ENCODE measurements at regions not wholly inside any gene's neighbourhood (a gene's known extent, or its start where the extent isn't known, plus 50 kb on each side); places are given as distances from the start of the nearest gene placed in this dataset.

GRCh38 chr1:216902669-216903381 lies 179.6 kb upstream of the ESRRG start:
- peak; percentile 60 for ATAC-seq
- TF ChIP-seq ARNTL (CRISPR knock-in tag; IDR thresholded peaks at IDR 0.05; ENCODE audit: borderline replicate concordance, low read depth) (no peak), BACH2 (CRISPR knock-in tag; IDR thresholded peaks at IDR 0.05; ENCODE audit: borderline replicate concordance) (no peak), POU6F1 (CRISPR knock-in tag; IDR thresholded peaks at IDR 0.05; ENCODE audit: borderline replicate concordance, low read depth) (no peak), PPARA (CRISPR knock-in tag; IDR thresholded peaks at IDR 0.05; ENCODE audit: borderline replicate concordance) (no peak), RARB (CRISPR knock-in tag; IDR thresholded peaks at IDR 0.05) (no peak), ZFP3 (CRISPR knock-in tag; IDR thresholded peaks at IDR 0.05) (no peak), ZNF70 (CRISPR knock-in tag; IDR thresholded peaks at IDR 0.05) (no peak), SNAI2 (CRISPR knock-in tag; IDR thresholded peaks at IDR 0.05) (no peak), PATZ1 (CRISPR knock-in tag; IDR thresholded peaks at IDR 0.05; ENCODE audit: borderline replicate concordance) (no peak), GLIS3 (CRISPR knock-in tag; IDR thresholded peaks at IDR 0.05) (no peak), ZC3H10 (CRISPR knock-in tag; IDR thresholded peaks at IDR 0.05) (no peak), CREB5 (CRISPR knock-in tag; IDR thresholded peaks at IDR 0.05; ENCODE audit: low read depth) (no peak), ESRRG (CRISPR knock-in tag; IDR thresholded peaks at IDR 0.05) (no peak), CSRNP3 (CRISPR knock-in tag; IDR thresholded peaks at IDR 0.05) (no peak)

- no peak for TF ChIP-seq PPARA (CRISPR knock-in tag; IDR thresholded peaks at IDR 0.05; ENCODE audit: borderline replicate concordance)
- TF ChIP-seq TCF4 (CRISPR knock-in tag; IDR thresholded peaks at IDR 0.05; ENCODE audit: borderline replicate concordance) = no peak
- ATAC-seq = no peak
Measured at GRCh38 chr1:216900116-216900620, 176.9 kb upstream of the ESRRG start.

GRCh38 chr1:216898801-216899200 lies 175.6 kb upstream of the ESRRG start:
- no peak for TF ChIP-seq CREB5 (CRISPR knock-in tag; IDR thresholded peaks at IDR 0.05; ENCODE audit: low read depth)
- no peak for TF ChIP-seq GLIS3 (CRISPR knock-in tag; IDR thresholded peaks at IDR 0.05)
- TF ChIP-seq ZFP30 (CRISPR knock-in tag; IDR thresholded peaks at IDR 0.05) = no peak
- TF ChIP-seq SNAI2 (CRISPR knock-in tag; IDR thresholded peaks at IDR 0.05) = no peak
- no peak for TF ChIP-seq ZNF8 (CRISPR knock-in tag; IDR thresholded peaks at IDR 0.05)
- TF ChIP-seq RARB (CRISPR knock-in tag; IDR thresholded peaks at IDR 0.05) = no peak
- no peak for TF ChIP-seq CSRNP3 (CRISPR knock-in tag; IDR thresholded peaks at IDR 0.05)
- no peak for TF ChIP-seq CSDC2 (CRISPR knock-in tag; IDR thresholded peaks at IDR 0.05)
- no peak for TF ChIP-seq POU6F1 (CRISPR knock-in tag; IDR thresholded peaks at IDR 0.05; ENCODE audit: borderline replicate concordance, low read depth)
- no peak for TF ChIP-seq PATZ1 (CRISPR knock-in tag; IDR thresholded peaks at IDR 0.05; ENCODE audit: borderline replicate concordance)
- TF ChIP-seq ESRRG (CRISPR knock-in tag; IDR thresholded peaks at IDR 0.05) = no peak
- no peak for TF ChIP-seq ZC3H10 (CRISPR knock-in tag; IDR thresholded peaks at IDR 0.05)
- TF ChIP-seq TCF4 (CRISPR knock-in tag; IDR thresholded peaks at IDR 0.05; ENCODE audit: borderline replicate concordance) = no peak
- no peak for TF ChIP-seq ISL1 (CRISPR knock-in tag; IDR thresholded peaks at IDR 0.05)
- ATAC-seq = no peak

Data from SK-N-SH treated with all-trans-retinoic acid at 6 μM for 48 hours (cell line).